ENCODE measurements at regions not wholly inside any gene's neighbourhood (a gene's known extent, or its start where the extent isn't known, plus 50 kb on each side); places are given as distances from the start of the nearest gene placed in this dataset.

DNA sequence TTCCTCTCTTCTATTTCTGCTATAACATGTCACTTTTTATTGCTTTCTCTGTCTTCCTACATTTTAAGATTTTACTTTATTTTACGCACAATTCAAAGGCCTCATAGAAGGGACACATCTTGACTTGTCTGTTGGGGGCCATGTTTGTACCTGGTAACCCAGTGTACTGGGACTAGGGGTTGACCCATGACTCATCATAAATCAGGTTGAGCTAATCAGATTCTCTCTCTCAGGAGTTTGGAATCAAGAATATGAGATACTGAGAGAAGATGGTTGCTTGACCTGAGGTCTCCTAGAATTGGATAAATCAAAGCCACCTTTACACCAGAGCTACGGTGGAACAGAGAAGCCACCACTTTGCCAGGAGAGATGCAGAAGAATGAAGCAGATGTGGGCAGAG lies 153.0 kb downstream of the UXS1 start:
- DNase-seq, result no peak

DNA sequence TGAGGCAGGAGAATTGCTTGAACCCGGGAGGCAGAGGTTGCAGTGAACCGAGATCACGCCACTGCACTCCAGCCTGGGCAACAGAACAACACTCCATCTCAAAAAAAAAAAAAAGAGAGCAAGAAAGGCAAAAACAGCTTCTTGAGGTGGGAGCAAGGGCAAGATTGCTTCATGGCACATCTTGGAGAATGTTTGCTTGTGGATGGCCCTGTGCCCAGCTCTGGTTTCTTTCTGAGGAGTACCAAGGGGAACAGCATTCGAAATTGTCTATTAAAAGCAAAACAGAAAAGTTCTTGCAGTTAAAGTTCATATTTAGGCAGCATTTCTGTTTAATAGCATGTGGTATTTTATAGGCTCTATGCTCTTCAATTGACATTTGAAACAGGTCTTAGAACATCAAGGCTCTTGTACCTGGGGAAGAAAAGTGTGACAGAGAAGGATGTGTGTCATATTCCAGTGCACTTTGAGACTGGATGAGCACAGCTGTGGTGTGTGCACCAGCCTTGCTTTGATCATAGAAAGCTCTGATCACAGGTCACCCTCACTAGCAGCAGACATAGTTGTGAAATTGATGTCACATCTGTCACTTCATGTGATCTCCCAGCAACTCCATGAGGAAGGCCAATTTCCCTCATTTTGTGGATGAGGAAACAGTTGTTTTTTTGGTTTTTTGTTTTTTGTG lies 154.3 kb downstream of the UXS1 start:
- no peak for DNase-seq

DNA sequence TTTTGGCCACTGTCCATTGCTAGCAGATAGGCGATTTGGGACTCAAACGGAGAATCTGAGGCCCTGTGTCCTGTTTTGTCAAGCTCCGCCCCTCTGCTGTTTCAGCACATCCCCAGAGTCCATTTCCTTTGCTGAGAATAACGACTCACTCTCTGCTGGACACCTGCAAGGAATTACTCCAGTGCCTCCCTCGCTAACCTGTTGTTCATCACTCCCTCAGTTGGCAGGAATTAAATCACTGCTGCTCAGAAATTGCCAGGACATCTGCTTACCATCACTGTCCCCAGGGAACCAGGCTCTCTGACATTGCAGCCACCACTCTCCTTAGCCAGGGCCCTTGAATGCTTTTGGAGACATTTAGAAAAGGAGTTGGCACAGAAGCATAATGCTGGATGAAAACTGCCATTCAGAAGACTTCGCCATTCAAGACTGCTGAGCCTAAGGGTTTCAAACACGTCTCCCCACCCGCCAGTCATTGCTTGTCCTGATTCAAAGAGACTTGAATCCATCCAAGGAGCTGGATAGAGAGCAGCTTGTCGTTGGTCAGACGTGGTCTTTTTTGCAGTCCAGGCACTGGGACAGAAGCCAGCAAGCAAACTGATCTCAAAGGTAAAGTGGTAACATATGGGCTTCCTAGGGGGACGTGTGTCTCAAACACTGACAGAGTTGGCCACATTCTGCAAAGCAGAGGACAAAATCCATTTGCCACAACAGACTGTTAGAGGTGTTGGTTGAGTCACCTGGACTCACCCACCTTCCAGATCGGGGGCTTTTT lies 155.3 kb downstream of the UXS1 start:
- DNase-seq, result no peak

DNA sequence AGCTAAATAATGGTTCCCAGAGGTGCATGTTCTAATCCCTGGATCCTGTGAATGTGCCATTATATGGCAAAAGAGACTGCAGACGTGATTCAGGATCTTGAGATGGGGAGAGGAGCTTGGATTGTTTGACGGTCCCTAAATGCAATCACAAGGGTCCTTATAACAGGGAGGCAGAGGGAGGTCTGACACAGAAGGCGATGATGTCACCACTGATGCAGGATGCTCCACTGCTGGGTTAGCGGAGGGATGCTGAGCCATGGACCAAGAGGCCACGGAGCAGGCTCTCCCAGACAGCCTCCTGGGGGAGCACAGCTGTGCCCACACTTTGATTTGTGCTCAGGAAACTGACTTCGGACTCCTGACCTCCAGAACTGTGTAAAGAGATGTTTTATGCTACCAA lies 156.2 kb downstream of the UXS1 start:
- DNase-seq, result no peak

DNA sequence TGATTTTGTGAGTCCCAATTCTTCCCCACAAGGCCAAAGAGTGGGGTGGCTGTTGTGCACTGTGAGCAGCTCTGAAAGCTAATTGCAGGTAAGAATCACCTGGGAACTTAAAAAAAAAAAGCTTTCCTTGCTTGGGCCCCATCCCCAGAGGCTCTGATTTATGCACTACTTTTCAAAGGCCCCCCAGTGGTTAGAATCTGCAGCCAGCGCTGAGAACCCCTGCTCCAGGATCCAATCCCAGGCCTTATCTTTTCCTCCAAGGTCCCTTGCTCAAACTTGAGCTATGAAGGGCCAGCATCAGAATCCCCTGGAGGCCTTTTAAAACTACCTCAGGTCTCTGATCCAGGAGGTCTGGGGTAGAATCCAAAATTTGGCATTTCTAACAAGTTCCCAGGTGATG lies 156.8 kb downstream of the UXS1 start:
- DNase-seq, result no peak

DNA sequence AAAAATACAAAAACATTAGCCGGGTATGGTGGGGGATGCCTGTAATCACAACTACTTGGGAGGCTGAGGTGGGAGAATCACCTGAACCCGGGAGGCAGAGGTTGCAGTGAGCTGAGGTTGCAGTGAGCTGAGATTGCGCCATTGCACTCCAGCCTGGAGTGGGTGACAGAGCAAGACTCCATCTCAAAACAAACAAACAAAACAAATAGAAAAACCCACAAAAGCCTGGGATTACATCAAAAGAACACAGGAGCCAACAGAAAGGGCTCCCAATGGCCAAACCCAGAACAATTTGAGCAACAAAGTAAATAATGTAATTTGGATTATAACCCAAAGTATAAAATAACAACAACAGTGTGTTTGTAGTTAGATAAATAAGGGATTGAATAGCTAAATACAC lies 159.8 kb downstream of the UXS1 start:
- no peak for DNase-seq

DNA sequence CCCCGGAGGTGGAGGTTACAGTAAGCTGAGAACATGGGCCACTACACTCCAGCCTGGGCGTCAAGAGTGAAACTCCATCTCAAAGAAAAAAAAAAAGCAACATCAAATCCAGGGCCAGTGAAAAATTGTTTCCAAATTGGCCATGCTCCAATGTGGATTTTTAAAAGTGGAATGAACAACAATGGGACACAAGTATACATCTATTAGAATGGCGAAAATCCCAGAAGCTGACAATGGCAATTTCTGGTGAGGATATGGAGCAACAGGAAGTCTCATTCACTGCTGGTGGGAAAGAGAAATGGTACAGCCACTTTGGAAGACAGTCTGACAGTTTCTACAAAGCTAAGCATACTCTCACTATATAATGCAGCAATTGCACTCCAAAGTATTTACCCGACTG lies 161.4 kb downstream of the UXS1 start:
- DNase-seq, result no peak

DNA sequence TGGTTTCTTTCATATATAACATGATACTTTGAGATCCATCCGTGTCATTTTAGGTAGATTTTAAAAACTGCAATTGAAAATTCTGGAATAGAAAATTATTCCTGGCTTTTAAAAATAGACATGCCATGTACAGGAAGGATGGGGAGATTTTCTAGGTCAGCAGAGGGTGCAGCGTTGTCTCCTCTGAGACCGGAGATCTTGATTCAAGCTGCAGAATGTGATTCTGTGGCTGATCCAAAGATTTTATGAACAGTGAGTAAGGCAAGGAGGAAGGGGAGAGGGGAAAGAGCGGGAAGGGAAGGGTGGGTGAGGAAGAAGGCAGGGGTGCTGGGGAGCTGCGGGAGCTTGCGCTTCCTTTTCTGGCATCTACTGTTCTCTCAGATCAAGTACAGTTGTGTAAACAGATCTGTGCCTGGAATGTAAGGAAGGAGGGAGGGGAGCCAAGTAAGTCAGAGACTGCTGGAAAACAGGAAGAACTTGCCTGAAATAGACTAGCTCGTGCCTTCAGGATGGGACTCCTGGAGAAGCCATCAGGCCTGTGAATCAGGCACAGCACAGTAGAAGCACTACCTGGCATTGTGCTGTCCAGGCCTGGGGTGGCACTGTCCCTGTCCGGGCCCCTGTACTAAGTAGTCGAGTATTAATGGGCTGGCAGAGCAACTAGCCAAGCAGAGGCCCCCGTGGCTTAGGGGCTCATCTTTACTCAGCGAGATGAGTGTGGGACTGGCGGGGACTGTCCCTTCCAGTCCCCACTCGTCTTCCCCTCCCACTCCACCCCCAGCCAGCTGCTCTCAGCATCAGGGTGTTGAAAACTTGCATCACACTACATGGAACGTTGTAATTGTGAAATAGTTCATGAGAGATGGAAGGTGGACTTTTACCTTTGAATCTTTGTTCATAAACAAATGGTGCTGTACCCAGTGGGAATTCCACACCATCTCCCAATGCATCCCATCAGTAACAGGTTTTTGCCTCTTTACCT lies 163.5 kb downstream of the UXS1 start:
- peak; percentile 94 for DNase-seq

DNA sequence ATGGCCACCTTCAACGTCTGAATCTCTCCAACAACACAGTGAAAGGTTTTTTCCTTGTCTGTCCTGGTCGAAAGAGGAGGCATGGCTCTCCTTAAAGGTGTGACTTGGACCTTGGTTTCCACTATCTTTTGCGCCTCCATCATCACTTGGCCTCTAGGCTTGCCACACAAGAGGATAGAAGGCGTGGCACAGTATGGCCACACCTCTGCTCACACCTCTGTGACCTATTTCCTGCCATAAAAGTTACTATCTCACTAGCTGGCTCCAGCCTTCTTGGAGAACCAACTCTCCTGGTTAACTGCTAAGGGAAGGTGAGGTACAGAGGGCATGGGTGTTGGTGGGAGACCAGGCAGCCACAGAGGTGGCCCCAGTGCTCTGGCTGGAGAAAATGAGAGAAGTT lies 165.9 kb downstream of the UXS1 start:
- no peak for DNase-seq

DNA sequence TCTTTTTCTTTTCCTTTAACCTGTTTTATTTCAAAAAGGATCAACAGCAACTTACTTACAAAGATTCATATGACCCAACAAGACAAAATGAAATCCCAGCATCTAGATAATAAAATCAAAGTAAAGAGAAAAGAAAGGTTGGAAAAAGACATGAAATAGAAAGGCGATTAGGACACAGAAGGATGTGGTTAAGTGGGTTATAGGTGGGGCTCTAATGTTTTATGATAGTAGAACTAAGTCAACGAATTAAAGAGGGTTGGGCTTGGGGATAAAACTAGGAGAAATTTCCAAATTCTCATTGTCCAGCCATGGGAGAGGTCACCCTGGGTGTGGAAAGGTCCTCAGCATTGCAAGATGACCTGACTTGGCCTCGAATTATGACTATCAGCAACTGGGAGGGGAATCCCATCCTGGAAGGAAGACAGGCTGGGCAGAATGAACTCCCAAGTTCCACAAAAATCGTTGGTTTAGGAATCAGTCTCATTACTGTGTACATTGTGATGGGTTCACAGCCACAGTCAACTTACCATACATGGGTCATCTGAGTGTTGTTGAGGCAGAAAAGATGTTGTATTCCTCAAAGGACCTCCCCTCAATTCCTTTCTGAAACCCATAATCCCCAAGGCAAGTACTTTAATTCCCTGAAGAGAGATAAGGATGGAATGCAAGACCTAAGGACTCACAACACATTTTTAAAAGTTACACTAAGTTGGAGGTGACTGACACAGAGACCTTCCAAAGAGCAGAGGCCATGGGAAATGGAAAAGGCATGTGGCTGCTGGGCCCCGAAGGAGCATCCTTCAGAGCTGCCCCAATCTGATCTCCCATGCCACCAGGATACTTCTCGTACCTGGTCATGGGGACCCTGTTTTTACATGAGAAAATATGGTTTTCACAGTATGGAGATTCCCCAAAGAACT lies 167.6 kb downstream of the UXS1 start:
- DNase-seq, result no peak

DNA sequence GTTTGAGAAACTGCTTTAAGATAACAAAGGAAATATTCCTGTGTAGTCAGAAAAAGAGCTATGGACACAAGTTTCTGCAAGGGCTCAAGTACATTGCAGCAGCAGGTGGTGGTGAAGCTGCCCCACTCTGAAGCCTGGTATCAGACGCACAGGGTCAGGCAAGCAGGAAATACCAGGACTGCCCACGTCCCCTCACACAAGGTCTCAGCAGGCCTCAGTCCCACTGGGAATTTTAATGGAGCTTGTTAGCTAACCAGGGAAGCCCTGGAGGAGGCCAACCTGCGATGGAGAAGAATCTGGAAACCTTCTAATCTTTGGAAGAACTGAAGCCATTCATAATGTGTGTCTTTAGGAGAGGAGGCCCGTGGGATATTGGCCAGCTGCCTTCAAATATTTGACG lies 168.3 kb downstream of the UXS1 start:
- no peak for DNase-seq

DNA sequence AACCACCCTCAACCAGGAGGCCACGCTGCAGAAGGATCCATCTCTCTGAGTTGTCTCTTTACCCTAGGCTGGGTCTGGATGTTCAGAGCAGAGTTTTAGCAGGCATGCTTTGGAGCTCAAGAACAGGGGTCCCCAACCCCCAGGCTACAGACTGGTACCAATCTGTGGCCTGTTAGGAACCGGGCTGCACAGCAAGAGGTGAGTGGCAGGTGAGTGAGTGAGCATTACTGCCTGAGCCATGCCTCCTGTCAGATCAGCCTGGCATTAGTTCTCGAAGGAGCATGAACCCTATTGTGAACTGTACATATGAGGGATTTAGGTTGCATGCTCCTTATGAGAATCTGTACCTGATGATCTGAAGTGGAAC lies 172.5 kb downstream of the UXS1 start:
- no peak for DNase-seq

DNA sequence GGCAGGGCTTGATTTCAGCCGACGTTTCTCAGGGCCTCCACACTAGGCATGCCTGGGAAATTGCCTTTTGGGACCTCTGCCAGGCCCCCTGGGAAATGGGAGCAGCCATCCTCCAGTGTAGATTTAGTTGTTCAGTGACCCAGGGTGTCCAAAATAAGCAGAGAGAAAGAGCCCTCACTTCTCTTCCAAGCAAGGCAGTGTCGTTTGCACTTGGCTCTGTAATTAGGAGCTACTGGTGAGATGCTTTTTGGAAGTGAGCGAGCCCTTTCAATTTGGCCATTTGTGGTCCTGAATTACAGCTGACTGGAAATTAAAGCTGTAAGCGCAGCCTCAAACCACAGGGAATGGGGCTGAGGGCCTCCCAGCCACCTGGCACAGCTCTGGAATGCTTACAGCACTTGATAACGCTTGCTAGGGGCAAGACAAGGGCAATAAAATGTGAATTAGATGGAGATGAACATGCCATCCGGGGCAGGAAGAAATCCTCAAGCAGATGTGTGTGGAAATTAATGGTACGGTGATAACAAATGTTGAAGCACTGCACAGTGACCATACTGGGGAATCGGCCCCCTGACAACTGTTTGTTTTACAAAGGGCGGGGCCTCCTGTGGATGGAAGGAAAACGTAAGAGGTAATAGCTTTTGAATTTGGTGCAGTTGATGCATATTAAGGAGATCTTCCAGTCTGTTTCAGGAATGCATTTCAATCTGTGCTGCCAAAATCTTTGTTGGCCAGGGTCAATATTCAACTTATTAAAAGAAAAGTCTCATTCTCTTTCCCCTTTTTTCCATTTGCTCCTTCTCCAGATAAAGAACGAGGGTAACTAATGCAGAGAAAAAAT lies 173.1 kb downstream of the UXS1 start:
- DNase-seq, result no peak

DNA sequence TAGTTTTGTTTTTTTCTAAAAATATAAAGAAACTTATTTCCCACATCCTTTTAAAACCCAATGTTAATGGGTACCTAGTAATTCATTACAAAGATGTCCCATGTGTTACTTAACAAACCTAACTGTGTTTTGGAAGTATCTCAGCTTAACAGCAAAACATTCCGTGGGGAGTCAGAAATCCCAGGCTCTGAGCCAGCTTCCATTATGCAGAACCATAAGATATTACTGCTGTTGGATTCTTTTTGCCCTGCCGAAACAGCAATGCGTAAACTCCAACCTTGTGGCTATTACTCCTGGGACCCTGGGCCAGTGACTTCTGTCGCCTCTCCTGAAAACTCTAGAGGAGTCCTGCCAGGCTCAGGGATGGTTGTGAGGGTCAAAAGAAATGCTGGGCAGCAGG lies 174.1 kb downstream of the UXS1 start:
- DNase-seq, result peak; percentile 18

DNA sequence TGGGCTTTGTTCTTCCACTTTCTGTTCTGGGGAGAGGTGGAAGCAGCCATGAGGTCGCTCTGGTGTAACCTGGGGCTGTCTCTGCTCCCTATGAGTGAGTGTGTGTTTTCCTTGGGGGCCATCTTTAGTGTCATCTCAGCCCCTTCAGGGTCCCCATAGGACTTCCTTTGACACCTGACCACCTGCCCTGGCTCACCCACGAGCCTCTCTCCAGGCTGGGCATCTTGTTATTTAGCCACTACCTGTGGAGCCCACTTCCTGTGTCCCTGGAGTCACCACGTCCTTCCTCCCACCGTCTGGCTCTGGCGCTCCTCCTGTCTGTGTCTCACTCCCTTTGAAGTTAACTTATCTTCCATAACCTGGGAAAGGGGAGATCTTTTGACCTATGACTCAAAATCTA lies 176.0 kb downstream of the UXS1 start:
- no peak for DNase-seq

DNA sequence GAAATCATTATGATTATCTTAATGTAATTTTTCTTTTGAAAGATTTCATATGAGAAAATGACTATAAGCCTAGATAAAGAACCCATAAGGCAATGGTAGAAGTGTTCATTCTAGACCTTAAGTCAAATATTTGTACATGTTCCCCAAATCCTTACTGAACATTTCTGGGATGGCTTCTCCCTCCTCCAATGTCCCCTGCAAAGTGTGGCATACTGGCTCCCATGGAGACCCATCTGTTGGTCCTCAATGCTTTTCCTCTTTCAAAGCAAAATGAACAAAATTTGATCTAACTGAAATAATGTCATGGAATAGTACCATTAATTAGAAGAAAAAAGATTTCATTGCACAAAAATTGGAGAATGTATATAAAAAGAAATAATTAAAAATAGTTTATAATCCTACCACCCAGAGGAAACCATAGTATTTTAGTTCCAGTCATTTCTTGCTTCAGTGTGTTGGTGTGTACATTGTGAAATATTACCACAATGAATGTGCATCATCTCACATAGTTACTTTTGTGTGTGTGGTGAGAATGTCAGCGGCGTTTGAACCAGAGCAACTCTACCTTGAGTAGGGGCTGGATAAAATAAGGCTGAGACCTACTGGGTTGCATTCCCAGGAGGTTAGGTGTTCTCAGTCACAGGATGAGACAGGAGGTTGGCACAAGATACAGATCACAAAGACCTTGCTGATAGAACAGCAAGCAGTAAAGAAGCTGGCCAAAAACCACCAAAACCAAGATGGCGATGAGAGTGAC lies 181.3 kb downstream of the UXS1 start:
- no peak for DNase-seq

DNA sequence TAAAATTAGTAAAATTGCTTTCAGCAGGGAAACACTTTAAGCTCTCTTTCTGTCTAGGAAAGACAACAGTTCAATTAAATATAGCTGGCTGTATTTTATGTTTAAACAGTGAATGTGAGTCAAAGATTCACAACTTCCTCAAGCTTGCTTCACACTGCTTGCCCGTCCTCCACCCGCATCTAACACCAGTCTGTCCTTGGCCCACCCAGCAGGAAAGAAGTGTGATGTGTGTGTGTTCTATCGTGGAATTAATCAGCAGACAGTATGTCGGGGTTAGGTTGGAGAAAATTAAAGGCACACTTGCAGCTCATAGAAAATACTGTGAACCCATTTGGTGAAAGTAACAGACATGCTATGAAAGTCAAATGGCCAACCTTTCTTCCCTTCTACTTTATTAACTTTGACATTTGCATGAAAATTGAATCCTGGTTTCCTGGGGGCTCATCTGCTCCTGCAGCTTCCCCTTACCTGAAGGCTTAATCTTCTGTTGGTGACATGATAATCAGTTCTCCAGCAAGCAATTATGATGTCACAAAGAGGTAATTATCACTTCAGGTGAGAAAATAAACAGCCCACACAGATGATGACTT lies 182.0 kb downstream of the UXS1 start:
- DNase-seq, result no peak

DNA sequence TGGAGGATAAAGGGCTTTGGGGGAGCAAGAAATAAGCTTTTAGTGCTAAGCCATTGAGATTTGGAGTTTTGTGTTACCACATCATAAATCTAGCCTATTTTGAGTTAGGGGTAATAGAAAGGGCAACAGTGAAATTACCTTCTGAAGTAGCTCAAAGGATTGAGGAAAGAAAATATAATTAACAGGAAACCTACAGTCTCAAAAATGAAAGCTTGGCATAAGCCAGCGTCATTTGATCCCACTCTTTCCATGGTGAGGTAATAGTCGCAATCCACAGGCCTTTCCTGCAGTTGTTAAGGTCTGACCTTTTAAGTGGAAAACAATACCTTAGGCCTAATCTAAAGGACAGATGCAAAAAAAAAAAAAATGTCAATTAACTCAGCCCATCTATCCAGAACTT lies 182.7 kb downstream of the UXS1 start:
- no peak for DNase-seq

DNA sequence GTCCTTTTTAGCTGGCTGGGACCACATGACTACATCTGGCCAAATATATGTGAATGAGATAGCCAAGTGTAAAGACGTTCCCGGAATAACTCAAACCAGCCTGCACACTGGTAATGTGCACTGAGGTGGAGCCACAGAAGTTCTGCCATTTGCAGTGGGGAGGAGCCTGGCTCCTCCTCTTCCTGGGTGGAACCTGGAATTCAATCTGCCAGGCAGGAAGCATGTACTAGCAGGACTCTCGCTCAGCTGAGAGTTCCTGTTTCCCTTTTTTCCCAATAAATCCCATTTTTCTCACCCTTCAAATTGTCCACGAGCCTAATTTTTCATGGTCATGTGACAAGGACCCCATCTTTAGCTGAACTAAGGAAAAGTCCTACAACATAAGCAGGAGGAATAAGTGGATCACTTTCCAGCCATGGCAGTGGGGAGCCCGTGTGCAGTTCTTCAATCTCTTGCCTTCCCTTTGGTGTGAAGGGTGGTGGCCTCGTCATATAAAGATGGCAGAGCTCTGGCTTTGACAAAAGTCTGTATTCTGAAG lies 183.2 kb downstream of the UXS1 start:
- DNase-seq, result no peak

DNA sequence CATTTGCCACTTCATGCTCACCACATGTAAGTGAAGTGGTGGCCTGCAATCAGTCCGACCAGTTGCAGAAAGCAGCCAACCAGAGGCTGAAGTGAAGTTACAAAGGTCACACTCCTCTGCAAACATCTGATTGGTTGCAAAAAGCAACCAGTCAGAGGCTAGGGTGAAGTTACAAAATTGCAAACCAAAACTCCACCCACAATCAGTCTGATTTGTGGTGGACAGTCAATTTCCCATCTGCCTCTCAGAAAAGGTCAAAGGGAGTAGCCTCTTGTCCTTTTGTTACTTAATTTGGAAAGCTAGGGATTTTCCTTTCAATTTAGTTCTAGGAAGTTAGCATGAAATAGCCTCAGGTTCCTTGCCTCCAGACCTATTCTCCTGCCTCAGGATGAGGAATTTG lies 185.0 kb downstream of the UXS1 start:
- DNase-seq, result no peak

Measured in fibroblast of skin of right quadriceps (primary cell).